Esophagus squamous epithelium (tissue), 5 donors: ENCODE measurements at regions not wholly inside any gene's neighbourhood (a gene's known extent, or its start where the extent isn't known, plus 50 kb on each side); places are given as distances from the start of the nearest gene placed in this dataset.
A peak's percentile ranks its signal among the peaks of the same experiment; 100 is the strongest.

Source experiments
- DNase-seq: peaks from one replicate; lab custom pipeline; 2025; lab: John Stamatoyannopoulos, UW
- H3K27ac ChIP-seq, 4 donors: fragments of 200-600 bp; sonication (generic); one replicate each; pipeline ENCODE4 v1.5.1; 2016 to 2019; ENCODE audit warnings: mild to moderate bottlenecking in 1 of 4
- H3K27me3 ChIP-seq, 4 donors: fragments of 200-600 bp; sonication (generic); 1 replicate in 3 of 4; 2 replicates in 1 of 4; pipeline versions ENCODE4 v1.5.1 to v1.6.0; 2017 to 2021; ENCODE audit warnings: antibody characterized with exemption in 1 of 4
- H3K36me3 ChIP-seq, 3 donors: fragments of 200-600 bp; sonication (generic); one replicate each; pipeline ENCODE4 v1.5.1; 2016 to 2019
- H3K4me1 ChIP-seq, 3 donors: fragments of 200-600 bp; sonication (generic); one replicate each; pipeline ENCODE4 v1.5.1; 2017 to 2019
- H3K4me3 ChIP-seq, 4 donors: fragments of 200-600 bp; sonication (generic); 1 replicate in 3 of 4; 2 replicates in 1 of 4; pipeline ENCODE4 v1.5.1; 2016 to 2019; ENCODE audit warnings: mild to moderate bottlenecking in 2 of 4, moderate library complexity in 1 of 4
- H3K9me3 ChIP-seq, 3 donors: fragments of 200-600 bp; sonication (generic); one replicate each; pipeline ENCODE4 v1.5.1; 2016 to 2019
- POLR2A ChIP-seq, 4 donors: fragments of 450-650 bp; IDR thresholded peaks; one replicate each; pipeline ENCODE4 v1.6.1; 2017; ENCODE audit warnings: antibody characterized with exemption in 4 of 4, mild to moderate bottlenecking in 4 of 4, moderate library complexity in 3 of 4
- WGBS, 2 donors: methylation state at CpG; one replicate each; pipeline ENCODE4 v1.1.5; 2018; 5-methylcytosine and 5-hydroxymethylcytosine counted together
- intact Hi-C: fragments of 100-400 bp; cut with DNase I; formaldehyde crosslinking; loops from one replicate; pipeline ENCODE4 v1.15.0; 2022
- TF ChIP-seq, protein P1 (sequence below), 6 experiments: fragments of 450-650 bp in 4 of 6; fragments of 200-600 bp in 2 of 6; sonication (generic) in 2 of 6; IDR thresholded peaks; one replicate each; pipeline ENCODE4 v1.5.1; 2016 to 2019; ENCODE audit warnings: antibody characterized with exemption in 6 of 6, mild to moderate bottlenecking in 4 of 6, moderate library complexity in 4 of 6
- donor health status: DM: yes; HTN: yes; CAD: no.

DNA sequence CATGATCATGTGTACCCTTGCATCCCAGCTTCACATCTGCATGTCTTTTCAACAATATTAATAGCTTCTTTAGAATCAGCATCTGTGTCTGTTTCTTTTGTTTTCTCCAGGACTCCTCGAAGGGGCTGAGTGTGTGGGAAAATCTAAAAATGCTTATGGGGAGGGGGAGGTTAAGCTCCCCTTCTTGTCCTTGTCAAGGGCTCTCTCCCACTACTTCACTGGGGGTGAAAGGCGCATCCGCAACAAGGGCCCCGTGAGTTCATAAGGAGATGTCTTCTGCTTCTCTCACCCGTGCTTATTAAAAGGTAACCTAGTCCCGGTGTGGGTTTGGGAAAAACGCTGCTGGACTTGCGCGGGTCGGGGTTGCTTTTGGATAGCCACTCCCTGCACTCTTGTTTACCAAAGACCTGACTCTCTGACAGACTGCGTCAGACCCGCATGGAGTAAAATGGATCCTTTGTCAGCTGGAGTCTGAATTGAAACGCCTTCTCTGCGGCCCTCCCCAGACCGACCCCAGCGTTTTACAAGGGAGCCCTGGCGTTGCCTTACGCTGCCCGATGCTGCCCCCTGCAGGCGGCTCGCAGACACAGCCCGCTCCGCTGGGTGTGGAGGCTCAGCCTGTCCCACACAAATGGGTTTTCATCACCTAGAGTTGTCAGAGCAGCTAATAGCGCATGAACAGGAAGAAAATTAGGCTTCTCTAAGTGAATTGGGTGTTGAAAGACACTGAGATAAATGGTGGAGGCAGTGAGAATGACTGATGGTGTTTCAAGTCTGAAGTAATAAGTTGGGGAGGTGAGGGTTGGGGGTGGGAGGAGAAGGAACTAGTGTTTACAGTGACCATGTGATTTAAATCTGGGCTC is 53.8 kb downstream of the IER5 start:
- Histone ChIP-seq H3K27me3 (no peaks in the 10 kb centered on the region), H3K36me3 (no peaks in the 10 kb centered on the region), H3K27ac (peak overlapping the region; percentile 40 to 66 (median 48)), H3K4me1 (peaks cover 23 to 45% (median 25%) of the 10 kb centered on the region in 3 donors), H3K4me3 (peak overlapping the region in 3 of 4 donors; percentile 24 to 56 (median 33)), H3K9me3 (no peaks in the 10 kb centered on the region)
- intact Hi-C loops: loop anchor here (5.0 kb wide), 2 partner anchors 55 to 105 kb away; partner anchors contain the start of gene IER5
- DNase-seq: no peak
- 17 to 26% methylated on average over 14 to 18 of the region's 24 CpGs for WGBS, 2 donors
- TF ChIP-seq POLR2A (IDR thresholded peaks at IDR 0.05): no peak
- TF ChIP-seq, protein P1, sequence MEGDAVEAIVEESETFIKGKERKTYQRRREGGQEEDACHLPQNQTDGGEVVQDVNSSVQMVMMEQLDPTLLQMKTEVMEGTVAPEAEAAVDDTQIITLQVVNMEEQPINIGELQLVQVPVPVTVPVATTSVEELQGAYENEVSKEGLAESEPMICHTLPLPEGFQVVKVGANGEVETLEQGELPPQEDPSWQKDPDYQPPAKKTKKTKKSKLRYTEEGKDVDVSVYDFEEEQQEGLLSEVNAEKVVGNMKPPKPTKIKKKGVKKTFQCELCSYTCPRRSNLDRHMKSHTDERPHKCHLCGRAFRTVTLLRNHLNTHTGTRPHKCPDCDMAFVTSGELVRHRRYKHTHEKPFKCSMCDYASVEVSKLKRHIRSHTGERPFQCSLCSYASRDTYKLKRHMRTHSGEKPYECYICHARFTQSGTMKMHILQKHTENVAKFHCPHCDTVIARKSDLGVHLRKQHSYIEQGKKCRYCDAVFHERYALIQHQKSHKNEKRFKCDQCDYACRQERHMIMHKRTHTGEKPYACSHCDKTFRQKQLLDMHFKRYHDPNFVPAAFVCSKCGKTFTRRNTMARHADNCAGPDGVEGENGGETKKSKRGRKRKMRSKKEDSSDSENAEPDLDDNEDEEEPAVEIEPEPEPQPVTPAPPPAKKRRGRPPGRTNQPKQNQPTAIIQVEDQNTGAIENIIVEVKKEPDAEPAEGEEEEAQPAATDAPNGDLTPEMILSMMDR (IDR thresholded peaks at IDR 0.05): peak; percentile 93 to 99 (median 98)

DNA sequence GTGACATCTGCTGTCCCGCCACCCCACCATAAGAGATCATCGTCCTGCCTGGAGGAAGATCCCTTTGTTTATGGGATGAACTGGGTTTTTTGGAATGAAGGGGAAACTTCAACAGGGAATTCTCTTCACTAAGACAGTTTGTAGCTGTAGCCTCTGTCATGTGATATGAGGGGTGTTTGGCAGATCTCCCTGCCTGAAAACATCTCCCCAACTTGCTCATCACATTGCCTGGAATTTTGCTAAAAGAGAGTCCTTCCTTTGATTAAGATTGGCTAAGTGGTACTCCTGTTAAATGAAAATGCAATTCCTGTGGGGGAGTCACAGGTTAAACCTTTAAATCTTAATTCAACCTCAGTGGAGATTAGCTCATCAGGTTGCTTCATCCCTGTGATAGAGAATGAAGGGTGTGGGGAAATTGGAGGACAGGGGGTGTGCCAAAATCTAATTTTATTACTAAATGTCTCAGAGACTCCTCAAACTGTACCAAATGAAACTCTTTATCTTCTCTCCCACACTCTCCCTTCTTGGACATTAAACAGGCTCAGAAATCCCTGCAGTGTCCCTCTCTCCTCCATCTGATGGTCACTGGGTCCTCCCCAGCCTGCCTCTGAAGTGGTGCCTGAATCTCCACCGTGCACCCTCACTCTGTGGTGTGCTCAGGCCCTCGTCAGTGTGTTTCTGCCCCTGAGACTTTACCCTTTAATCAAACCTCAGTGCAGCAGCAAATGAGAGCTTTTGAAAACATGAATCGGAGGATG is 54.8 kb downstream of the IER5 start:
- 72 to 77% methylated on average over 3 to 5 of the region's 5 CpGs for WGBS, 2 donors
- no peak for TF ChIP-seq POLR2A (IDR thresholded peaks at IDR 0.05)
- TF ChIP-seq, protein P1 (IDR thresholded peaks at IDR 0.05): no peak
- DNase-seq: no peak
- intact Hi-C loops: loop anchor here (5.0 kb wide), 2 partner anchors 56 to 106 kb away; partner anchors contain the start of gene IER5
- H3K4me3 ChIP-seq: no peak overlapping the region
- H3K4me1 ChIP-seq: peaks cover 23 to 45% (median 25%) of the 10 kb centered on the region in 3 donors
- H3K36me3 ChIP-seq: no peaks in the 10 kb centered on the region
- H3K9me3 ChIP-seq: no peaks in the 10 kb centered on the region
- no peaks in the 10 kb centered on the region for H3K27me3 ChIP-seq
- H3K27ac ChIP-seq: peak overlapping the region in 3 of 4 donors; percentile 40 to 66 (median 46)

DNA sequence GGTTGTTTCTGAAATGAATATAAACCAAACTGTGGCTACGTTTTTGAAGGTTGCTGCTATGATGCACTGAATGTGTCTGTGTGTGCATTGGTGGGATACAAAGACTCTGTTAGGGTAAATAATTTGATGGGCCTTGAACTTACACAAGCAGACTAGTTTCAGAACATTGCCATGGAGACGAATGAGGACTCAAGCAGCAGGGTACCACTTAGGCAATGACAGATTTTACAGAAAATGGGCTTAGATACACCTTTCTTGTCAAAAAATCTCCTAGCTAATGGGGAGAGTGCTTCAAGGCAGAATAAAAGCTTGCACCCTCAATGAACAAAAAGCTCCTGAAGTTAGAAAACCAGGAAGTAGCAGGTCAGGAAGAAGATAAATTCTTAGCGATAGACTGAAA is 55.7 kb downstream of the IER5 start:
- no peak for DNase-seq
- H3K27me3 ChIP-seq: no peaks in the 10 kb centered on the region
- intact Hi-C loops: loop anchor here (5.0 kb wide), 2 partner anchors 57 to 107 kb away; partner anchors contain the start of gene IER5
- H3K4me3 ChIP-seq: no peak overlapping the region
- TF ChIP-seq, protein P1 (IDR thresholded peaks at IDR 0.05): no peak
- TF ChIP-seq POLR2A (IDR thresholded peaks at IDR 0.05): no peak
- no peak overlapping the region for H3K27ac ChIP-seq
- H3K36me3 ChIP-seq: no peaks in the 10 kb centered on the region
- peaks cover 18 to 46% (median 28%) of the 10 kb centered on the region in 3 donors for H3K4me1 ChIP-seq
- H3K9me3 ChIP-seq: no peaks in the 10 kb centered on the region
- 74 to 77% methylated on average over 3 of the region's 3 CpGs for WGBS, 2 donors

DNA sequence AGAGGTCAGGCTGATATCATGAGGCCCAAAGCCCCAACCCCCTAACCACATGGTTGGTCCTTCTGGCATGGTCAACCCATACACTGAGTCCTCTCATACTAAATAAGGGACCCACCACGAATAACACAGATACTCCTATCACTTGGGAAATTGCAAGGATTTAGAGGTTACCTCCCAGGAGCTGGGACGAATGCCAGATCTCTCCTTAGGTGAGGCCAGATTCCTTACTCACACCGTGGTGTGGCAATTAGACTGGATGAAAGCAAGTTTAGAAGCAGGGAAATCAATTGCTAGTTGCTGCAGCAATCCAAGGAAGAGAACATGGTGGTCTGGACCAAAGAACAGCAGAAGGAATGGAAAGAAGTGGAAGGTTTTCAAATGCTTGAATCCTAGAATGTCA is 60.1 kb downstream of the IER5 start:
- Histone ChIP-seq H3K4me3 (no peak overlapping the region), H3K4me1 (peaks cover 0 to 50% (median 29%) of the 10 kb centered on the region in 3 donors), H3K36me3 (no peaks in the 10 kb centered on the region), H3K27ac (peak overlapping the region in 1 of 4 donors; percentile 21), H3K9me3 (no peaks in the 10 kb centered on the region), H3K27me3 (no peaks in the 10 kb centered on the region)
- TF ChIP-seq, protein P1 (IDR thresholded peaks at IDR 0.05): no peak
- TF ChIP-seq POLR2A (IDR thresholded peaks at IDR 0.05): no peak
- DNase-seq: no peak
- intact Hi-C loops: loop anchor here (5.0 kb wide), 1 partner anchor 271 kb away; no protein-coding TSS in a partner anchor
- 36 to 50% methylated on average over 3 of the region's 3 CpGs for WGBS, 2 donors
